Tibial nerve (tissue), 4 donors: ENCODE measurements at regions not wholly inside any gene's neighbourhood (a gene's known extent, or its start where the extent isn't known, plus 50 kb on each side); places are given as distances from the start of the nearest gene placed in this dataset.

Experiments
- CTCF ChIP-seq, 5 experiments: fragments of 200-600 bp in 3 of 5; fragments of 450-650 bp in 2 of 5; sonication (generic) in 3 of 5; IDR thresholded peaks; one replicate each; pipeline ENCODE4 v1.5.1; 2016 to 2019; ENCODE audit warnings: antibody characterized with exemption in 5 of 5, mild to moderate bottlenecking in 3 of 5, moderate library complexity in 2 of 5
- EP300 ChIP-seq, 2 donors: sonication (generic); formaldehyde crosslinking; IDR thresholded peaks; one replicate each; pipeline ENCODE4 v1.6.1; 2017; ENCODE audit warnings: antibody characterized with exemption in 2 of 2, mild to moderate bottlenecking in 1 of 2
- POLR2A ChIP-seq, 2 donors: fragments of 450-650 bp; IDR thresholded peaks; one replicate each; pipeline ENCODE4 v1.6.1; 2017; ENCODE audit warnings: antibody characterized with exemption in 2 of 2, mild to moderate bottlenecking in 2 of 2, moderate library complexity in 2 of 2

- TF ChIP-seq CTCF (IDR thresholded peaks at IDR 0.05) (no peak), EP300 (IDR thresholded peaks at IDR 0.05) (no peak), POLR2A (IDR thresholded peaks at IDR 0.05) (no peak)
These were observed 515.3 kb downstream of the TLE1 start for GRCh38 chr9:81174023-81174422.
